Keratinocyte (primary cell): ENCODE measurements at regions not wholly inside any gene's neighbourhood (a gene's known extent, or its start where the extent isn't known, plus 50 kb on each side); places are given as distances from the start of the nearest gene placed in this dataset.

Source experiments
- DNase-seq: peaks from one replicate; pipeline ENCODE4 v3.0.0-alpha.2; 2011; ENCODE audit warnings: low read depth, missing footprints, low spot score
- FAIRE-seq: peaks from 2 replicates; lab custom pipeline; 2011; peaks lifted over from hg19 to GRCh38; lab: Jason Lieb, UNC
- H2AFZ ChIP-seq: 2 replicates; pipeline ENCODE4 v1.6.0; 2012; ENCODE audit warnings: low read length, control low read depth, inconsistent platforms; ENCODE audit not compliant: control insufficient read depth
- H3K27ac ChIP-seq: 2 replicates; pipeline ENCODE4 v1.5.1; 2011; ENCODE audit warnings: low read length; ENCODE audit not compliant: control insufficient read depth, insufficient read depth
- H3K27me3 ChIP-seq: 3 replicates; pipeline ENCODE4 v1.6.0; 2011; ENCODE audit warnings: low read length; ENCODE audit not compliant: control insufficient read depth, insufficient read depth; ENCODE audit errors: extremely low read depth
- H3K36me3 ChIP-seq, 2 experiments: 2 replicates in 1 of 2; 3 replicates in 1 of 2; pipeline ENCODE4 v1.5.1; 2011; ENCODE audit warnings: low read length in 2 of 2, mild to moderate bottlenecking in 1 of 2; ENCODE audit not compliant: control insufficient read depth in 2 of 2, insufficient read depth in 2 of 2; ENCODE audit errors: extremely low read depth in 1 of 2
- H3K4me1 ChIP-seq: 3 replicates; pipeline ENCODE4 v1.5.1; 2011; ENCODE audit warnings: low read length; ENCODE audit not compliant: control insufficient read depth, insufficient read depth; ENCODE audit errors: extremely low read depth
- H3K4me2 ChIP-seq: 3 replicates; pipeline ENCODE4 v1.6.0; 2011; ENCODE audit warnings: low read depth, low read length; ENCODE audit not compliant: control insufficient read depth, insufficient read depth; ENCODE audit errors: extremely low read depth
- H3K4me3 ChIP-seq, 3 experiments: fragments of 200-600 bp in 1 of 3; sonication (generic) in 1 of 3; 2 replicates in 2 of 3; 3 replicates in 1 of 3; pipeline ENCODE4 v1.5.1; 2011 to 2016; ENCODE audit warnings: low read length in 3 of 3, mild to moderate bottlenecking in 3 of 3, control low read depth in 2 of 3, inconsistent platforms in 1 of 3, low read depth in 1 of 3, mixed read lengths in 1 of 3, mixed run types in 1 of 3, moderate library complexity in 1 of 3; ENCODE audit not compliant: control insufficient read depth in 2 of 3, insufficient read depth in 2 of 3; ENCODE audit errors: extremely low read depth in 1 of 3
- H3K79me2 ChIP-seq: 2 replicates; pipeline ENCODE4 v1.6.0; 2012; ENCODE audit warnings: low read length; ENCODE audit not compliant: control insufficient read depth, insufficient read depth
- H3K9ac ChIP-seq: 3 replicates; pipeline ENCODE4 v1.6.0; 2011; ENCODE audit warnings: low read length; ENCODE audit not compliant: control insufficient read depth, insufficient read depth; ENCODE audit errors: extremely low read depth
- H3K9me1 ChIP-seq: 3 replicates; pipeline ENCODE4 v1.6.0; 2011; ENCODE audit warnings: low read length; ENCODE audit not compliant: control insufficient read depth, insufficient read depth; ENCODE audit errors: extremely low read depth
- H3K9me3 ChIP-seq: 2 replicates; pipeline ENCODE4 v1.5.1; 2012; ENCODE audit warnings: low read depth, low read length; ENCODE audit not compliant: control insufficient read depth
- H4K20me1 ChIP-seq: 3 replicates; pipeline ENCODE4 v1.6.0; 2011; ENCODE audit warnings: low read length; ENCODE audit not compliant: control insufficient read depth, insufficient read depth; ENCODE audit errors: extremely low read depth
- CTCF ChIP-seq, 3 experiments: IDR thresholded peaks in 1 of 3; conservative IDR thresholded peaks in 1 of 3; optimal IDR thresholded peaks in 1 of 3; 2 replicates in 2 of 3; 3 replicates in 1 of 3; pipeline versions ENCODE3 to v1.5.1; 2011; ENCODE audit warnings: low read length in 3 of 3, mild to moderate bottlenecking in 3 of 3, moderate library complexity in 2 of 3, control low read depth in 1 of 3, inconsistent platforms in 1 of 3; ENCODE audit not compliant: insufficient read depth in 2 of 3; ENCODE audit errors: extremely low read depth in 1 of 3
- EZH2 ChIP-seq: IDR thresholded peaks from one replicate; pipeline ENCODE4 v1.6.1; 2012; ENCODE audit warnings: inconsistent platforms, mild to moderate bottlenecking, low read length, moderate library complexity
- dilution Hi-C: fragments of 300-500 bp; cut with MboI; formaldehyde crosslinking; loops from one replicate; pipeline ENCODE4 v1.7.0; 2020; ENCODE audit warnings: low sequenced_read_pairs; ENCODE audit not compliant: extremely low pct_ligation_motif_present

GRCh38 chr16:50480206-50480605 is 68.0 kb upstream of the NKD1 start:
- no peak overlapping the region for H3K4me3 ChIP-seq
- no peak overlapping the region for H2AFZ ChIP-seq
- TF ChIP-seq CTCF (optimal IDR thresholded peaks at IDR 0.05 in 1 of 3, IDR thresholded peaks at IDR 0.05 in 1 of 3, conservative IDR thresholded peaks at IDR 0.05 in 1 of 3; ENCODE audit: extremely low read depth in 1 of 3, insufficient read depth in 2 of 3, low read length in 3 of 3) (no peak), EZH2 (no peak)
- no peak overlapping the region for H3K4me2 ChIP-seq
- H3K9me3 ChIP-seq: no peaks in the 10 kb centered on the region
- dilution Hi-C loops: no loop called here
- H3K79me2 ChIP-seq: no peaks in the 10 kb centered on the region
- H3K9me1 ChIP-seq: no peaks in the 10 kb centered on the region
- peaks cover 14% of the 10 kb centered on the region for H3K27me3 ChIP-seq
- H3K9ac ChIP-seq: no peak overlapping the region
- no peaks in the 10 kb centered on the region for H3K36me3 ChIP-seq
- H3K27ac ChIP-seq: no peak overlapping the region
- no peak for DNase-seq
- no peak for FAIRE-seq
- no peaks in the 10 kb centered on the region for H4K20me1 ChIP-seq
- H3K4me1 ChIP-seq: peaks cover 4% of the 10 kb centered on the region

GRCh38 chr16:50479771-50480170 is 68.4 kb upstream of the NKD1 start:
- dilution Hi-C loops: no loop called here
- no peak overlapping the region for H3K9ac ChIP-seq
- H2AFZ ChIP-seq: no peak overlapping the region
- no peaks in the 10 kb centered on the region for H3K36me3 ChIP-seq
- peaks cover 14% of the 10 kb centered on the region for H3K27me3 ChIP-seq
- no peak overlapping the region for H3K4me2 ChIP-seq
- no peak for FAIRE-seq
- no peaks in the 10 kb centered on the region for H3K9me1 ChIP-seq
- H3K4me3 ChIP-seq: no peak overlapping the region
- no peaks in the 10 kb centered on the region for H4K20me1 ChIP-seq
- no peak for TF ChIP-seq CTCF (optimal IDR thresholded peaks at IDR 0.05 in 1 of 3, IDR thresholded peaks at IDR 0.05 in 1 of 3, conservative IDR thresholded peaks at IDR 0.05 in 1 of 3; ENCODE audit: extremely low read depth in 1 of 3, insufficient read depth in 2 of 3, low read length in 3 of 3)
- TF ChIP-seq EZH2: no peak
- no peaks in the 10 kb centered on the region for H3K9me3 ChIP-seq
- no peak for DNase-seq
- peaks cover 4% of the 10 kb centered on the region for H3K4me1 ChIP-seq
- no peak overlapping the region for H3K27ac ChIP-seq
- H3K79me2 ChIP-seq: no peaks in the 10 kb centered on the region
